ENCODE measurements at regions not wholly inside any gene's neighbourhood (a gene's known extent, or its start where the extent isn't known, plus 50 kb on each side); places are given as distances from the start of the nearest gene placed in this dataset.

- DNase-seq (no peak), ATAC-seq (no peak)
- H3K27ac ChIP-seq = no peak overlapping the region
- H3K4me1 ChIP-seq = no peaks in the 10 kb centered on the region
- H3K9me3 ChIP-seq = peaks cover 7% of the 10 kb centered on the region
- no peaks in the 10 kb centered on the region for H3K36me3 ChIP-seq (ENCODE audit: insufficient read depth in 1 of 2, low read depth in 1 of 2)
- intact Hi-C loops (cut with DNase I) = no loop called here
- WGBS, 3 donors = 86 to 93% (median 90%) methylated on average over 2 of the region's 2 CpGs
- no peak overlapping the region for H3K4me3 ChIP-seq
- H3K27me3 ChIP-seq (ENCODE audit: insufficient read depth in 3 of 3, low read length in 2 of 3) = no peaks in the 10 kb centered on the region
- TF ChIP-seq CTCF (IDR thresholded peaks at IDR 0.05) = no peak
Measured at GRCh38 chr6:7489376-7489775, 52.1 kb upstream of the DSP start.

Measured in psoas muscle (tissue), 7 donors.